Upper lobe of left lung (tissue), 4 donors: ENCODE measurements at regions not wholly inside any gene's neighbourhood (a gene's known extent, or its start where the extent isn't known, plus 50 kb on each side); places are given as distances from the start of the nearest gene placed in this dataset.

ENCODE experiments used
- POLR2A ChIP-seq, 4 donors: fragments of 450-650 bp; IDR thresholded peaks; one replicate each; pipeline ENCODE4 v1.5.1; 2016 to 2017; ENCODE audit warnings: antibody characterized with exemption in 4 of 4, mild to moderate bottlenecking in 2 of 4
- TF ChIP-seq, protein P1 (sequence below), 6 experiments: fragments of 450-650 bp in 4 of 6; fragments of 200-600 bp in 2 of 6; sonication (generic) in 2 of 6; IDR thresholded peaks; one replicate each; pipeline ENCODE4 v1.5.1; 2016 to 2019; ENCODE audit warnings: antibody characterized with exemption in 6 of 6

DNA sequence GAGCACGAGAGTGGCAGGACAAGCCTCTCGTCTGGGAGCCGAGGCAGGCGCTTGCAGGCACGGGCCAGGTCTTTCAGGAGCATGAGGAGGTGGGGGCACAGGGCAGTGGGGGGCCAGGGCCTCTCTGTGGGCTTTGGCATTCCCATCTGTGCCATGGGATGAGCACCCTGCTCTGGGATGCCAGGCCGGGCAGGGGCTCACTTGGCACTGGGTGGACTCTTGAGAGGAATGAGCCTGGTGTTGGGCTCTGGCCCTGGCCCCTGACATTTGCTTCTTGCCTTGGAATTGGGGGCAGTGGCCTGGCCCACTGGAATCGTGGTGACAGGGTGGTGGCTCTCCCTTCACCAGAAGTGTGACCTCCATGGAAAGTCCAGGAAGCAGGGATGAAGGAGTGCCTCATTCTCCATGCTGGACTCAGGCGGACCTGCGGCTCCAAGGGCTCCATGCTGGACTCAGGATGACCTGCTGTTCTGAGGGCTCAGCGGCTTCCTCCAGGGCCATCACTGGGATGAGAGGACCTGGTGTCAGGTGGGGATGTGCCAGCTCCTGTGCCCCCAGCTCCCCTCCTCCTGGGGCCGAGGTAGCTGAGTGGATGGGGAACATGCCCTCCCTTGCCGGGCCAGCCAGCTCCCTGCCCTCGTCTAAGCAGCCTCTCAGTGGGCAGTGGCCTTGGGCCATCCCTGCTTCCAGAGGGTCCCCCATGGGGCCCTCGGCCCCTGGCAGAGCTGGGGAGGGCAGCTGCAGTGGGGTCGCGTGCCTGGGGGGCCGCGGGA, 220.3 kb downstream of the KIF26A start:
- TF ChIP-seq, protein P1, sequence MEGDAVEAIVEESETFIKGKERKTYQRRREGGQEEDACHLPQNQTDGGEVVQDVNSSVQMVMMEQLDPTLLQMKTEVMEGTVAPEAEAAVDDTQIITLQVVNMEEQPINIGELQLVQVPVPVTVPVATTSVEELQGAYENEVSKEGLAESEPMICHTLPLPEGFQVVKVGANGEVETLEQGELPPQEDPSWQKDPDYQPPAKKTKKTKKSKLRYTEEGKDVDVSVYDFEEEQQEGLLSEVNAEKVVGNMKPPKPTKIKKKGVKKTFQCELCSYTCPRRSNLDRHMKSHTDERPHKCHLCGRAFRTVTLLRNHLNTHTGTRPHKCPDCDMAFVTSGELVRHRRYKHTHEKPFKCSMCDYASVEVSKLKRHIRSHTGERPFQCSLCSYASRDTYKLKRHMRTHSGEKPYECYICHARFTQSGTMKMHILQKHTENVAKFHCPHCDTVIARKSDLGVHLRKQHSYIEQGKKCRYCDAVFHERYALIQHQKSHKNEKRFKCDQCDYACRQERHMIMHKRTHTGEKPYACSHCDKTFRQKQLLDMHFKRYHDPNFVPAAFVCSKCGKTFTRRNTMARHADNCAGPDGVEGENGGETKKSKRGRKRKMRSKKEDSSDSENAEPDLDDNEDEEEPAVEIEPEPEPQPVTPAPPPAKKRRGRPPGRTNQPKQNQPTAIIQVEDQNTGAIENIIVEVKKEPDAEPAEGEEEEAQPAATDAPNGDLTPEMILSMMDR (IDR thresholded peaks at IDR 0.05) = no peak
- TF ChIP-seq POLR2A (IDR thresholded peaks at IDR 0.05) = no peak
